ENCODE measurements at regions not wholly inside any gene's neighbourhood (a gene's known extent, or its start where the extent isn't known, plus 50 kb on each side); places are given as distances from the start of the nearest gene placed in this dataset.
"Not testable (repeated sequence)": the region's sequence is repeated elsewhere in the genome, so short reads cannot be mapped to it uniquely, and the experiment has no call there.

DNA sequence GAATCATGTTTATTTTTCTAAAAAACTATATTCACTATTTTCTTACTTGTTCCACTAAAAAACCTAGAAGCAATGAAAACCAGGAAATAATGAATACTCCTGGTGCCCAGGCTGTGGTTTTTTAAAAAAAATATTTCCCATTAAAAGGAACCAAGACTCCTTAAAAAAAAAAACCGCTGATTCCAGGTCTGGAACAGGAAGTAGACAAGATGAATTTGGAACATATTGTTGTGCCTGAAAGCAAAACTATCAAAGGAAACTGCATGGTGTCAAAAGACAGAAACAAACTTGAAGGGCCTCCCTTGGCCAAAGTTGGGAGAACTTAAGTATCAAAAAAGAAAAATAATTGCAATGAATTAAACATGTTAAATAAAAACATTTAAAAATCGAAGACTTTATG, 245.3 kb upstream of the P2RY1 start:
- intact Hi-C loops (cut with DNase I; ENCODE audit: low total_unique reads), result no loop called here
- H3K4me3 ChIP-seq, result no peak overlapping the region
- H3K4me1 ChIP-seq, result no peaks in the 10 kb centered on the region
- TF ChIP-seq, protein P1, sequence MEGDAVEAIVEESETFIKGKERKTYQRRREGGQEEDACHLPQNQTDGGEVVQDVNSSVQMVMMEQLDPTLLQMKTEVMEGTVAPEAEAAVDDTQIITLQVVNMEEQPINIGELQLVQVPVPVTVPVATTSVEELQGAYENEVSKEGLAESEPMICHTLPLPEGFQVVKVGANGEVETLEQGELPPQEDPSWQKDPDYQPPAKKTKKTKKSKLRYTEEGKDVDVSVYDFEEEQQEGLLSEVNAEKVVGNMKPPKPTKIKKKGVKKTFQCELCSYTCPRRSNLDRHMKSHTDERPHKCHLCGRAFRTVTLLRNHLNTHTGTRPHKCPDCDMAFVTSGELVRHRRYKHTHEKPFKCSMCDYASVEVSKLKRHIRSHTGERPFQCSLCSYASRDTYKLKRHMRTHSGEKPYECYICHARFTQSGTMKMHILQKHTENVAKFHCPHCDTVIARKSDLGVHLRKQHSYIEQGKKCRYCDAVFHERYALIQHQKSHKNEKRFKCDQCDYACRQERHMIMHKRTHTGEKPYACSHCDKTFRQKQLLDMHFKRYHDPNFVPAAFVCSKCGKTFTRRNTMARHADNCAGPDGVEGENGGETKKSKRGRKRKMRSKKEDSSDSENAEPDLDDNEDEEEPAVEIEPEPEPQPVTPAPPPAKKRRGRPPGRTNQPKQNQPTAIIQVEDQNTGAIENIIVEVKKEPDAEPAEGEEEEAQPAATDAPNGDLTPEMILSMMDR (IDR thresholded peaks at IDR 0.05), result no peak
- no peak for DNase-seq
- H3K9me3 ChIP-seq, result no peaks in the 10 kb centered on the region
- H3K27ac ChIP-seq, result no peak overlapping the region
- H3K36me3 ChIP-seq, result no peaks in the 10 kb centered on the region
- H3K27me3 ChIP-seq, result no peaks in the 10 kb centered on the region

DNA sequence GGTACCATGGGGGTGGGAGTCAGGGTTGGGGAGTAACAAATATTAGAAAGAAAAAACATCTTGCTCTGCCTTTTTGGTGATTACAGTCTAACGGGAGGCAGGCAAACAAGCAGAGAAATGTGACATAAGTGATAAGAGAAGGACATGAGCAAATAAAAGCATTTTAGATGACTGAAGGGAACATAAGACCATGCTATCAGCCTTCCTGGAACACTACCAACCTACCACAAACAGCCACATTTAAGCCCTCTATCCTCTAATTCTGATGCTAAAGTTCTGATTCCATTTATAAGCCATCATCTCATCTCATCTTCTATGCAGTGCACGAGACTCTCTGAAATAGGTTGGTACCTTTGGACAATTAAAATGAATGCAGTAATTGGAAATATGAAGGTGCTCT, 243.4 kb upstream of the P2RY1 start:
- no peak overlapping the region for H3K27ac ChIP-seq
- H3K27me3 ChIP-seq, result no peaks in the 10 kb centered on the region
- TF ChIP-seq, protein P1 (IDR thresholded peaks at IDR 0.05), result no peak
- no peaks in the 10 kb centered on the region for H3K9me3 ChIP-seq
- peaks cover 0 to 13% (median 8%) of the 10 kb centered on the region in 4 donors for H3K4me1 ChIP-seq
- no peak overlapping the region for H3K4me3 ChIP-seq
- H3K36me3 ChIP-seq, result no peaks in the 10 kb centered on the region
- intact Hi-C loops (cut with DNase I; ENCODE audit: low total_unique reads), result no loop called here
- no peak for DNase-seq

DNA sequence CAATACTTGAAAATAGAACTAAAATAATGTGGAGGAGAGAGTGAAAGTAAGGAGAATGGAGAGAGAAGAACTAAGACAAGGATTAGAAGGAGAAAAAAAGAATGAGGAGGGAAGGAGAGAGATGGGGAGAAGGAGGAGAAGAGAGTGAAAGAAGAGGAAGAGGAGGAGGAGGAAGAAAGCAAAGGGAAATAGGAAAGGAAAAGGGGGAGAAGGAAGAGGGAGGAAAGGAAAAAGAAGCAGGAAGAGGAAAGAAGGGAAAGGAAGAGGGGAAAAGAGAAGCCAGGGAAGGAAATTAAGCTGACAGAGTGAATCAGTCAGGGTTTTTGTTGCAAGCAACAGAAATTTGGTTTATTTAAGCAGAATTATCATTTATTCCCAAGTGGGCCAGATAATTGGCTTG, 241.7 kb upstream of the P2RY1 start:
- intact Hi-C loops (cut with DNase I; ENCODE audit: low total_unique reads), result no loop called here
- Histone ChIP-seq H3K27me3 (no peaks in the 10 kb centered on the region), H3K9me3 (no peaks in the 10 kb centered on the region), H3K36me3 (no peaks in the 10 kb centered on the region), H3K4me3 (no peak overlapping the region), H3K27ac (no peak overlapping the region), H3K4me1 (peaks cover 0 to 19% (median 12%) of the 10 kb centered on the region in 4 donors)
- TF ChIP-seq, protein P1 (IDR thresholded peaks at IDR 0.05), result no peak
- DNase-seq, result no peak

DNA sequence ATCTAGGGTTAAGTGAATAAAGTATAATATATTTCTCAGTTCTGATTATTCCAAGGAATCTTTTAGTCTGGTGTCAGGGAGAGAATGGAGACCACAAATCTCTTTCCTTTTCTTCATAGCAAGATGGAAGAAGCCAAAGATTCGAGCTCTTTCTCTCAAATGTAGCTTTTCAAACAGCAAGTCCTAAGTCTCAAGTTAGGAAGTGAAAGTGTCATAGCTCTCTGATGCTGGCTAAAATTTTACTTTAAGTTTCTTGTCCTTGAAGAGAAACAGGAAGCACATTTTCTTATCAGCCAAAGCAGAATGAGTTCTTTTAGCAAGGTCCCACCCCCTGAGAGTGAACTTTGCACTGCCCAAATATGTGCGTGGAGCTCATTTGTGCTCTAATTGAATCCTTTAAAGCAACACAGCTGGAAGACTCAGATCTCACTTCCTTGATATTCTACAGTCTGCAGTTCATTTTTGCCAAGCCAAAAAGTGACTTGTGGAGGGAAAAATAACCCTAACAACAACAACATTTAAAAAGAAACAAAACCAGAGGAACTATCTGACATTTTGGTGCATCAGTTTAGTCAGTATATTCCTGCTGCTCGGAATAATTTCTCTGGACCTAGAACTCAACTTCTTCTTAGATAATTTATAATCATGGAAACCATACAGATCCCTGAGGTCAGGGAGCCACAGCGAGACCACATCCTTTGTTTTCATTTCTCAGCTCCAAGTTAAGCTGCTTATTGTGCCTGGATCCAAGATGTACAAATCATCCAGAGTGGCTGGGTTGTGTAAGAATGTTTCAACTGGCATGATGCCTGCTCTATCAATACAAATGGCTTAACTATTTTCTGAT, 238.7 kb upstream of the P2RY1 start:
- no peaks in the 10 kb centered on the region for H3K27me3 ChIP-seq
- H3K4me3 ChIP-seq, result peak overlapping the region; percentile 3 to 22
- peaks cover 0 to 19% (median 12%) of the 10 kb centered on the region in 4 donors for H3K4me1 ChIP-seq
- intact Hi-C loops (cut with DNase I; ENCODE audit: low total_unique reads), result no loop called here
- TF ChIP-seq, protein P1 (IDR thresholded peaks at IDR 0.05), result no peak
- no peaks in the 10 kb centered on the region for H3K9me3 ChIP-seq
- no peaks in the 10 kb centered on the region for H3K36me3 ChIP-seq
- peak in 1 of 2 donors; percentile 51 for DNase-seq
- peak overlapping the region; percentile 47 to 54 for H3K27ac ChIP-seq

DNA sequence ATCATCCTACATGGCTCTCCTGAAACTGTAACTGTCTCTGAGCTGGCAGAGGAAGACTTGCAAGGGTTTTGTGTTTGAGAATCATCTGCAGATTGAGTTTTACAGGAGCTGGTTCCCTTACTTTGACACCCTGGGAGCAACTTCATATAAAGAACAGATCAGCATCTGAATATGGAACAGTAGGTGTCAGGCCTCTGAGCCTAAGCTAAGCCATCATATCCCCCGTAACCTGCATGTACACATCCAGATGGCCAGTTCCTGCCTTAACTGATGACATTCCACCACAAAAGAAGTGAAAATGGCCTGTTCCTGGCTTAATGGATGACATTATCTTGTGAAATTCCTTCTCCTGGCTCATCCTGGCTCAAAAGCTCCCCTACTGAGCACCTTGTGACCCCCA, 238.1 kb upstream of the P2RY1 start:
- H3K4me3 ChIP-seq, result not testable (repeated sequence)

DNA sequence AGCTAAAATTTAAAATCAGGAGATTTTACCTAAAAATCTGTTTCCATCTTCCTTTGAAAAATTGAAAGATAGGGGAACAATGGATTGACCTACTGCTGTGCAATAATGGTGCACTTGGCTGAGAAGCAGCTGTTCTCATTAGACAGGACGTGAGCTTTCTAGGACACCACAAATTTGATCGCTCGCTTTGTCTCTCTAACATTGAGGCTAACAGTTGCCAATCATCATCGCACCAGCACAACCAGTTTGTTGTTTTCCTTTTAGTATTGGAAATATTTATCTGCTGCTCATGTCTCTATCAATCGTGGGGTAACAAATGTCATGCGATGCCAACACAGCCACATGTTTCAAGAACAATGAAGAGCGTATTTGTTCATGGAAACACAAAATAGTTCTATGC, 228.8 kb upstream of the P2RY1 start:
- no peak overlapping the region for H3K27ac ChIP-seq
- intact Hi-C loops (cut with DNase I; ENCODE audit: low total_unique reads), result no loop called here

More for the DNA sequence above, 238.1 kb upstream of the P2RY1 start:
- DNase-seq; intact Hi-C loops (cut with DNase I; ENCODE audit: low total_unique reads); H3K27me3 ChIP-seq; H3K36me3 ChIP-seq; H3K9me3 ChIP-seq: not testable (repeated sequence)
- H3K4me1 ChIP-seq, result peaks cover 0 to 19% (median 12%) of the 10 kb centered on the region in 4 donors
- peak overlapping the region; percentile 47 to 54 for H3K27ac ChIP-seq

More for the DNA sequence above, 228.8 kb upstream of the P2RY1 start:
- Histone ChIP-seq H3K4me3 (no peak overlapping the region), H3K27me3 (no peaks in the 10 kb centered on the region), H3K4me1 (no peaks in the 10 kb centered on the region), H3K9me3 (no peaks in the 10 kb centered on the region), H3K36me3 (no peaks in the 10 kb centered on the region)
- DNase-seq, result no peak
- TF ChIP-seq, protein P1 (IDR thresholded peaks at IDR 0.05), result no peak
